ENCODE measurements at regions not wholly inside any gene's neighbourhood (a gene's known extent, or its start where the extent isn't known, plus 50 kb on each side); places are given as distances from the start of the nearest gene placed in this dataset.
"Not testable (repeated sequence)": the region's sequence is repeated elsewhere in the genome, so short reads cannot be mapped to it uniquely, and the experiment has no call there.

- H3K4me3 ChIP-seq (ENCODE audit: low read depth, low read length): no peak overlapping the region
- no peak for DNase-seq (ENCODE audit: low read depth)
- no peak for TF ChIP-seq MAX (IDR thresholded peaks at IDR 0.05; ENCODE audit: low read depth, low read length)
- TF ChIP-seq MYC (IDR thresholded peaks at IDR 0.05; ENCODE audit: low read depth, low read length): no peak
- TF ChIP-seq POLR2A (IDR thresholded peaks at IDR 0.05; ENCODE audit: extremely low read depth, insufficient read length): no peak
- no peak for TF ChIP-seq CTCF (IDR thresholded peaks at IDR 0.05; ENCODE audit: low read depth, low read length)
These were observed 389.6 kb upstream of the COX7C start for GRCh38 chr5:86228147-86228546.

GRCh38 chr5:86232246-86232645 is 385.5 kb upstream of the COX7C start:
- TF ChIP-seq MYC (IDR thresholded peaks at IDR 0.05; ENCODE audit: low read depth, low read length): no peak
- TF ChIP-seq CTCF (IDR thresholded peaks at IDR 0.05; ENCODE audit: low read depth, low read length): no peak
- H3K4me3 ChIP-seq (ENCODE audit: low read depth, low read length): no peak overlapping the region
- DNase-seq (ENCODE audit: low read depth): no peak

GRCh38 chr5:86244153-86244552 is 373.6 kb upstream of the COX7C start:
- no peak overlapping the region for H3K4me3 ChIP-seq (ENCODE audit: low read depth, low read length)
- no peak for DNase-seq (ENCODE audit: low read depth)
- no peak for TF ChIP-seq CTCF (IDR thresholded peaks at IDR 0.05; ENCODE audit: low read depth, low read length)
- no peak for TF ChIP-seq MAX (IDR thresholded peaks at IDR 0.05; ENCODE audit: low read depth, low read length)
- no peak for TF ChIP-seq POLR2A (IDR thresholded peaks at IDR 0.05; ENCODE audit: extremely low read depth, insufficient read length)
- TF ChIP-seq MYC (IDR thresholded peaks at IDR 0.05; ENCODE audit: low read depth, low read length): no peak

GRCh38 chr5:86257871-86258270 is 359.9 kb upstream of the COX7C start:
- DNase-seq (ENCODE audit: low read depth): no peak
- TF ChIP-seq POLR2A (IDR thresholded peaks at IDR 0.05; ENCODE audit: extremely low read depth, insufficient read length): no peak
- TF ChIP-seq CTCF (IDR thresholded peaks at IDR 0.05; ENCODE audit: low read depth, low read length): no peak
- no peak for TF ChIP-seq MAX (IDR thresholded peaks at IDR 0.05; ENCODE audit: low read depth, low read length)
- TF ChIP-seq MYC (IDR thresholded peaks at IDR 0.05; ENCODE audit: low read depth, low read length): no peak
- no peak overlapping the region for H3K4me3 ChIP-seq (ENCODE audit: low read depth, low read length)

GRCh38 chr5:86284400-86285190 is 333.1 kb upstream of the COX7C start:
- H3K4me3 ChIP-seq (ENCODE audit: low read depth, low read length); DNase-seq (ENCODE audit: low read depth): not testable (repeated sequence)

GRCh38 chr5:86287437-86287836 is 330.3 kb upstream of the COX7C start:
- not testable (repeated sequence) for H3K4me3 ChIP-seq (ENCODE audit: low read depth, low read length); DNase-seq (ENCODE audit: low read depth)

GRCh38 chr5:86289786-86290185 is 328.0 kb upstream of the COX7C start:
- DNase-seq (ENCODE audit: low read depth); H3K4me3 ChIP-seq (ENCODE audit: low read depth, low read length): not testable (repeated sequence)

- not testable (repeated sequence) for H3K4me3 ChIP-seq (ENCODE audit: low read depth, low read length); DNase-seq (ENCODE audit: low read depth)
These were observed 324.9 kb upstream of the COX7C start for GRCh38 chr5:86292811-86293210.

GRCh38 chr5:86302643-86303042 is 315.1 kb upstream of the COX7C start:
- DNase-seq (ENCODE audit: low read depth); H3K4me3 ChIP-seq (ENCODE audit: low read depth, low read length): not testable (repeated sequence)

All from NB4 (cell line).